ENCODE measurements at regions not wholly inside any gene's neighbourhood (a gene's known extent, or its start where the extent isn't known, plus 50 kb on each side); places are given as distances from the start of the nearest gene placed in this dataset.

DNA sequence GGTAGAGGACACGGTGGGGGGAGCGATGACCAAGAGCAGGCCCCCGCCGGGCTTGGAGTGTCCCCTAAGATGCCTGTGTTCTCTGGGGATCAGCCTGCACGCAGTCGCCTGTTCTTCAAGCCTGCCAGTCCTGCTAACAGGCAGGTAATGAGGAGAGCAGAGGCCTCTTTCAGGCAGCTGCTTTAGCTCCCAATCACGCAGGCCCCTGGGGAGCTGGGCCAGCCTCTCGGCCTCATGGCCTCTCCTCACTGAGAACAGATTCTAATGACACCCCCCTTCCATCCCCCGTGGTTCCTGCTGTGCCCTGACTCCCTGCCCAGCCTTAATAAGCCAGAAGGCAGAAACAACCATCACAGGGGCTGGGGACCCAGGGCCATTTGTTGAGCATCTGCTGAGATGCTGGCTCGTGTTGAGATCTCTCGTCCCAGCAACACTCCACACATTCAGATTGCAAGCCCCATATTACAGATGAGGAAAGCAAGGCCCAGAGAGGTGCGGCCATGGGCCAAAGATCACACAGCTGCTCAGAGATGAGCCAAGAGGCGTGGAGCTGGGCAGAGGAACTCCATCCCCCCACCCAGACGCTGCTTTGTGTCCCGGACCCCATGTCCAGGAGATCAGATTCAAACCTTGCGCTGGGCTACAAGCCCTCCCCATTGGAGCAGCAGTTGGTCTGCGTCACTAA, 71.6 kb upstream of the CASZ1 start:
- Histone ChIP-seq H3K9me3 (no peaks in the 10 kb centered on the region), H3K27ac (no peak overlapping the region), H3K36me3 (no peaks in the 10 kb centered on the region), H3K4me3 (no peak overlapping the region), H3K27me3 (peaks cover 0 to 66% of the 10 kb centered on the region in 2 donors), H3K4me1 (peaks cover 0 to 29% (median 21%) of the 10 kb centered on the region in 4 donors)
- intact Hi-C loops (cut with DNase I; ENCODE audit: low total_unique reads): loop anchor here (5.0 kb wide), 1 partner anchor 361 kb away; no protein-coding TSS in a partner anchor
- DNase-seq: no peak
- TF ChIP-seq CTCF (IDR thresholded peaks at IDR 0.05): no peak

DNA sequence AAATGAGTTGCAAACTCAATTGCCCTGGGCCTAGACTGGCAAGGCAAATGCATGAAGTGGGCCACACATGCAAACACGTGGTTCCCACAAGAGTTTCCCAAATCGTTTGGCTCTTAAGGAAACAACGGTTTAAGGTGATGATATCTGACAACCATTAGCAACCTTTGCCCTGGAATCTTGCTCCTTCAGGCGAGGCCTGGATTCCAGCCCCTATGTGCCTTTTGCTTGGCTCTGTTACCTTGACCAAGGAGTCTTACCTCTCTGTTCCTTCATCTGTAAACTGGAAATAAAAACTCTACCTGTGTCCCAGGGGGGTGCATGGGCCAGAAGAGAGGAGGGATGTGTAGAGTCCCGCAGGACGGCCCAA, 72.1 kb upstream of the CASZ1 start:
- no peak overlapping the region for H3K27ac ChIP-seq
- H3K9me3 ChIP-seq: no peaks in the 10 kb centered on the region
- H3K27me3 ChIP-seq: peaks cover 0 to 69% of the 10 kb centered on the region in 2 donors
- no peaks in the 10 kb centered on the region for H3K36me3 ChIP-seq
- intact Hi-C loops (cut with DNase I; ENCODE audit: low total_unique reads): loop anchor here (5.0 kb wide), 1 partner anchor 361 kb away; no protein-coding TSS in a partner anchor
- H3K4me1 ChIP-seq: peaks cover 0 to 23% (median 17%) of the 10 kb centered on the region in 4 donors
- H3K4me3 ChIP-seq: no peak overlapping the region
- no peak for TF ChIP-seq CTCF (IDR thresholded peaks at IDR 0.05)
- DNase-seq: no peak

DNA sequence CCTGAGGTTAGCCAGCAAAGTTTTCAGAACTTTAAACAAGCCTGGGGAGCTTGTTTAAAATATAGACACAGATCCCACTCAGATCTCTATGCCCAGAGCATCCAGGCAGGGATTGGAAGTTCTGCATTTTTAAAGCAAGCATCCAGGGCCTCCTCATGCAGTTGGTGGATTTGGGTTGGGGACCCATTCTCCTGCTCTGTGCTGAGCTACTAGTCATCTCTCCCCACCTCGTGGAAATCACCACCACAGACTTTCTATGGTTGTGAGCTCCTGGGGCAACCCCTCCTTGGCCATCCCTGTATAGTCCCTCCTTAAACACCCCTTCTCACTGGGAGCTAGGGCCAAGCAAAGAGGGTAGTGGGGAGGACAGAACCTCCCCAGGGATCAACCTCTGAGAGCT, 73.5 kb upstream of the CASZ1 start:
- no peak for TF ChIP-seq CTCF (IDR thresholded peaks at IDR 0.05)
- H3K36me3 ChIP-seq: no peaks in the 10 kb centered on the region

GRCh38 chr1:10870493-10871096, 74.1 kb upstream of the CASZ1 start:
- no peaks in the 10 kb centered on the region for H3K9me3 ChIP-seq
- H3K27ac ChIP-seq: no peak overlapping the region
- H3K4me3 ChIP-seq: no peak overlapping the region
- no peak for TF ChIP-seq CTCF (IDR thresholded peaks at IDR 0.05)
- no peak for DNase-seq
- H3K36me3 ChIP-seq: no peaks in the 10 kb centered on the region
- H3K27me3 ChIP-seq: peaks cover 0 to 85% of the 10 kb centered on the region in 2 donors
- intact Hi-C loops (cut with DNase I; ENCODE audit: low total_unique reads): no loop called here
- peaks cover 0 to 18% (median 14%) of the 10 kb centered on the region in 4 donors for H3K4me1 ChIP-seq

More for the DNA sequence above, 73.5 kb upstream of the CASZ1 start:
- H3K9me3 ChIP-seq: no peaks in the 10 kb centered on the region
- H3K27me3 ChIP-seq: peaks cover 0 to 79% of the 10 kb centered on the region in 2 donors
- intact Hi-C loops (cut with DNase I; ENCODE audit: low total_unique reads): loop anchor here (5.0 kb wide), 1 partner anchor 363 kb away; no protein-coding TSS in a partner anchor
- H3K4me3 ChIP-seq: no peak overlapping the region
- DNase-seq: no peak
- H3K27ac ChIP-seq: no peak overlapping the region
- H3K4me1 ChIP-seq: peaks cover 0 to 18% (median 14%) of the 10 kb centered on the region in 4 donors

- TF ChIP-seq CTCF (IDR thresholded peaks at IDR 0.05): no peak
- DNase-seq: no peak
- H3K4me3 ChIP-seq: no peak overlapping the region
- H3K36me3 ChIP-seq: no peaks in the 10 kb centered on the region
- H3K27ac ChIP-seq: no peak overlapping the region
- H3K9me3 ChIP-seq: no peaks in the 10 kb centered on the region
- H3K27me3 ChIP-seq: peaks cover 0 to 76% of the 10 kb centered on the region in 2 donors
- H3K4me1 ChIP-seq: no peaks in the 10 kb centered on the region
- intact Hi-C loops (cut with DNase I; ENCODE audit: low total_unique reads): no loop called here
Observed at GRCh38 chr1:10873189-10873588, 76.7 kb upstream of the CASZ1 start.

All from tibial artery (tissue), 4 donors.